NCI-H2029 treated with DMSO at 0.1 percent for 48 hours (cell line): ENCODE measurements at regions not wholly inside any gene's neighbourhood (a gene's known extent, or its start where the extent isn't known, plus 50 kb on each side); places are given as distances from the start of the nearest gene placed in this dataset.
"Not testable (repeated sequence)": the region's sequence is repeated elsewhere in the genome, so short reads cannot be mapped to it uniquely, and the experiment has no call there.

Experiments used
- DNase-seq: peaks from one replicate; lab custom pipeline; 2025; lab: John Stamatoyannopoulos, UW

- no peak for DNase-seq
Observed at GRCh38 chr4:130646886-130647285, 1550.9 kb downstream of the C4orf33 start.

DNA sequence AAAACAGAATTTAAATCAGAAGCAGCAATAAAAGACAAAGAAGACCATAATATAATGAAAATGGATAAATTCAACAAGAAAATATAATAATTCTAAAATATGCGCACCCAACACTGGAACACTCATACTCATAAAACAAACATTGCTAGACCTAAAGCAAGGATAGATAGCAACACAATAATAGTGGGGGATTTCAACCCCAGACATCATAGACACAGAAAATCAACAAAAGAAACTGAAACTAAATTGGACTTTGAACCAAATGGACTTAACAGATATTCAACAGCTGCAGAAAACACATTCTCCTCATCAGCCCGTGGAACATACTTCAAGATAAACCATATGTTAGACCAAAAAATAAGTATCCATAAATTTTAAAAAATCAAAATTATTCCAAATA lies 1552.6 kb downstream of the C4orf33 start:
- no peak for DNase-seq

DNA sequence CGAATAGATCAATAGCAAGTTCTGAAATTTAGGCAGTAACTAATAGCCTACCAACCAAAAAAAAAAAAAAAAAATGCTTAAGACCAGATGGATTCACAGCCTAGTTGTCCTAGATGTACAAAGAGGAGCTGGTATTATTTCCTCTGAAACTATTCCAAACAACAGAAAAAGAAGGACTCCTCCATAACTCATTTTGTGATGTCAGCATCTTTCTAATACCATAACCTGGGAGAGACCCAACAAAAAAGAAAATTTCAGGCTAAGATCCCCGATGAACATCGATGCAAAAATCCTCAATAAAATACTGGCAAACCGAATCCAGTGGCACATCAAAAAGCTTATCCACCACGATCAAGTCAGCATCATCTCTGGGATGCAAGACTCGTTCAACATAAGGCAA lies 1557.9 kb downstream of the C4orf33 start:
- no peak for DNase-seq

GRCh38 chr4:130659320-130659719 lies 1563.4 kb downstream of the C4orf33 start:
- DNase-seq = no peak

- no peak for DNase-seq
Observed at GRCh38 chr4:130668859-130669258, 1572.9 kb downstream of the C4orf33 start.

GRCh38 chr4:130675266-130675665 lies 1579.3 kb downstream of the C4orf33 start:
- no peak for DNase-seq

GRCh38 chr4:130689181-130689580 lies 1593.2 kb downstream of the C4orf33 start:
- no peak for DNase-seq

DNA sequence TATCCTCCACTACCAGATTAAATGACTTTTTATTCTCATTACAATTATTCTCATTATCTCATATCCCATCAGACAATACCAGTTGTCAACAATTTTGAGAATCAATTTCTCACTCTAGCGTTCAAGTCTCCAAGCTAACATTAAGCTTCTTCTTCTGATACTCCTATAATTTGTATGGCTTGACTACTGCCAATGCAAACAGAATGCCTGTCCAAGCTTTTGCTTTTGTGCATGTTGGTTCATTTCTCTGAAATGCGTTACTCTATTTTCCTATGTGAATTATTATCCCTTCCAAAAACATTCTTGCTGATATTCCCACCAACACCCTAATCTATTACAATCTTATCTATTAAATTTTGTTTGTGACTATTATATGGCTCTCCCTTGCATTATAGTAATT lies 1602.3 kb downstream of the C4orf33 start:
- DNase-seq = no peak

DNA sequence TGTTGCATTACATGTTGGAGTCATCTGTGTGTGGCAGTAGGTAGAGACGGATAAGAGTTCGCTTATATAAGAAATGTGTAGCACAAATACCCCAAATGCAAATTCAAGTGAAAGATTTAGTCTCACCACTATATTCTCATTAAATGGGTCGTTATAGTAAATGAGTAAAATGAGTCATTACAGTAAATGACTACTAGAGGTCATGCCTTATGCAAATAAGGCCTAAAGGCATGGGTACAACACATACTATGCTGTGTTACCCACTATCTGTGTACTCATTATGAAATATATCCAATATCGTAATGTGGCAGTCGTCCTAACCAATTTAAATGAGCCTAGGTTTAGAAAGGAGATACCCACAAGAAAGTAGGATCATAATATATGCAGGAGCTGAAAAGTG lies 1603.1 kb downstream of the C4orf33 start:
- no peak for DNase-seq

DNA sequence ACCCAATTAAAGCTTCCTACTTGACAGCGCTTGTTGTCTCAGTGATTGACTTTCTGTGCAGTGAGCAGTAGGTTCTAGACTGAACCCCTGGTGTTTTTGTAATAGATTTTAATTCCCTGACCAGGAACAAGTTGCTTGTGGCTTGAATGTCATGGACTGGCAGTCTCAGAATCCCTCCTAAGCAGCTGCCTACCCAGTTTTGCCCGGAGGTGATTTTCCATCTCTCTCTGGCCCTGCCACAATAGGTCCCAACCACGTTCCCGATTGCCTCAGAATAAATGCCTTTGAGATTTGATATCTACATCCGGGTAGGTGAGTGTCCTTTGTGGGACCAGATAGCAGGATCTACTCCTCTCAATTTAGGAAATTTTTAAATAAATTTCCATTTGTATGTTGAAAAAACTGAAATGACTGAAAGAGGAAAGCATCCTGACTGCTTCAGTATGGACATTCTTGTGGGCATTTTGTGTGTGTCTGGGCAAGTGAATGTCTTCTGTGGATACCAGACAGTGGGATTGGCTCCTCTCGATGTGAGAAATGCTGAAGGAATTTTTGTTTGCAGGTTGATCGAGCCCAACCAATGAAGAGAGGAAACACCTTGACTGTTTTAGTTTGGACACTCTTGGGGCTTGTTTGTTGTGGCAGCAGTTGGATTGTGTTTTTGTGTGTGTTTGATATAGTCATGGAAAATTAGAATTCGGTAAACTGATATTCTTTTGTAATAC lies 1607.4 kb downstream of the C4orf33 start:
- DNase-seq = no peak

- DNase-seq = no peak
Observed at GRCh38 chr4:130705023-130705422, 1609.1 kb downstream of the C4orf33 start.

DNA sequence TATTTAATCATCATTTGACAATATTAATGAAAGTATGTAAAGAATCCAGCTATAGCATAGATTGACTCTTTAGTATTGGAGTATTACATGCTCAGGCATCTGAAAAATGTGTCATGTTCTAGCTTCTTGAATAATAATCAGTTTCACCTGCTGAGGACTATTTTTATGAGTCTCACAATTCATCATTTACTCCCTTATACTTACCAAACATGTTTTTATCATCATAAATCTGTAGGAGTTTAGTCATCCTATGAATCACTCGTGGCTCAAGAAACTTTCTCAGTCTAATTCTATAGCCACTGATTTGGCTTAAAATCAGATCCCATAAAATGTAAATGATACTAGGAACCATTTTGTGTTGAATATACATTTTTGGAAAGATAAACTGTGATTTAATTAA lies 1616.1 kb downstream of the C4orf33 start:
- DNase-seq = no peak

DNA sequence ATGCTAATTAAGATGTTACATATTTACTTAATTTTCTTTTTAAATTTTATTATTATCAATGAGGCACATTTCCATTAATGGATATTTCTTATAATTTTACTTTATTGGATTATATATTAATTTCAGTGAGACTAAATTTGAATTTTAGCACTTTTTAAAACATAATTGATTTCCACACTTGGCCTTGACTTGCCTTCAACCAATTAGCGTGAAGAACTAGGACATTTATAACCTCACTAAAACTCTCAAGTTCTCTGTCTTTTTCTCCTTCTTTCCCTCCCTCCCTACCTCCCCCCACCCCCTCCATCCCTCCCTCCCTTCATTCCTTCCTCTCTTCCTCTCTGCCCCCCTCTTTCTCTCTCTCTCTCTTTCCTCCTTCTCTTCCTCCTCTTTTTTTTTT lies 1618.1 kb downstream of the C4orf33 start:
- no peak for DNase-seq

DNA sequence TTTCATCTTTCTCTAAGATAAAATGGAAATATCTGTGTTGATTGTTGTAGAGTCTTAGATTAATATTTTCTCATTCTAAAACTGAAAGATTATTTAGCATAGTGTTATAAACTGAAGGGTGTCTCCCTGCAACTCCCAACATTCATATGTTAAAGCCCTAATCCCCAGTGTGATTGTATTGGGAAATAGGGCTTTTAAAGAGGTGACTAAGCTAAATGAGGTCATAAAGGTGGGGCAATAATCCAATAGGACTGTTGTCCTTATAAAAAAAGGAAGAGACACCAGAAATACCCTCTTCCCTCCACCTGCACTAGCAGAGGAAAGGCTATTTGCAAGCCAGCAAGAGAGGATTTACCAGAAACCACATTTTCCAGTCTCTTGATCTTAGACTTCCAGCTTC lies 1626.4 kb downstream of the C4orf33 start:
- no peak for DNase-seq

DNA sequence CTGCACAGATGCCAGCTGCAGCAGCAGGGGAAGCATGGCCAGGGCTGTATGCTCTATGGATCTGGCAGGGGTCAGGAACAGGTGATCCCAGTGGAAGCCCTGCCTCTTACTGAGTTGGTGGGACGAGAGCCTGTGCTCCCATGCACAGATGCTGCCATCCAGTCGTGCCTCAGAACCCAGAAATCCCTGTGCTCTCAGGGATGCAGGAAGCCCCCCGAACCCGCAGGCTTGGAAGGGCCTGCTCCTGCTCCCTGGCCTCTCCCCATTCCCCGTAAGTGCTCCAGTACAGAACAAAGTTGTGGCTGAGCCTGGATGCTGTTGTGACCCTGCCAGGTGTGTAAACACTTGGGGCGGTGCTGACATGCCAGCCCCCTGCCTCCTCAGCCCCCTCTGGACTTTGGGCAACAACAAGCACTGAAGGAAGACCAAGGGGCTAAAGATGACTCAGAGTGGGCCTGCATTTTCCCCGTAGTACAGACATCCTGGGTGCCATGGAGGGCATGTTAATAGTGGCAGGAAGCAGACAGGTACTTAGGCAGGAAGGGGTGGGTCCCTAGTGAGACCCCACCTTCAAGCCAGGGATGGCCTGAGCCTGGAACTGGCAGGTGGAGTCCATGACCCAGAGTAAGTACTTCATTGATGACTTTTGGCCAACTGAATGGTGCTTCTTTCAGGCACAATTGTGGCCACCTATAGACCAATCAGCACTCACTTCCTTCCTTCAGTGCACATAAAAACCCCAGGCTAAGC lies 1640.7 kb downstream of the C4orf33 start:
- DNase-seq = no peak

GRCh38 chr4:130738233-130738632 lies 1642.3 kb downstream of the C4orf33 start:
- no peak for DNase-seq

- no peak for DNase-seq
Observed at GRCh38 chr4:130747842-130748241, 1651.9 kb downstream of the C4orf33 start.

- DNase-seq = no peak
Observed at GRCh38 chr4:130753926-130754325, 1658.0 kb downstream of the C4orf33 start.

GRCh38 chr4:130760246-130760645 lies 1664.3 kb downstream of the C4orf33 start:
- DNase-seq = no peak

GRCh38 chr4:130767384-130767783 lies 1671.4 kb downstream of the C4orf33 start:
- not testable (repeated sequence) for DNase-seq

GRCh38 chr4:130772966-130773365 lies 1677.0 kb downstream of the C4orf33 start:
- DNase-seq = not testable (repeated sequence)

GRCh38 chr4:130808492-130808891 lies 1712.5 kb downstream of the C4orf33 start:
- no peak for DNase-seq

DNA sequence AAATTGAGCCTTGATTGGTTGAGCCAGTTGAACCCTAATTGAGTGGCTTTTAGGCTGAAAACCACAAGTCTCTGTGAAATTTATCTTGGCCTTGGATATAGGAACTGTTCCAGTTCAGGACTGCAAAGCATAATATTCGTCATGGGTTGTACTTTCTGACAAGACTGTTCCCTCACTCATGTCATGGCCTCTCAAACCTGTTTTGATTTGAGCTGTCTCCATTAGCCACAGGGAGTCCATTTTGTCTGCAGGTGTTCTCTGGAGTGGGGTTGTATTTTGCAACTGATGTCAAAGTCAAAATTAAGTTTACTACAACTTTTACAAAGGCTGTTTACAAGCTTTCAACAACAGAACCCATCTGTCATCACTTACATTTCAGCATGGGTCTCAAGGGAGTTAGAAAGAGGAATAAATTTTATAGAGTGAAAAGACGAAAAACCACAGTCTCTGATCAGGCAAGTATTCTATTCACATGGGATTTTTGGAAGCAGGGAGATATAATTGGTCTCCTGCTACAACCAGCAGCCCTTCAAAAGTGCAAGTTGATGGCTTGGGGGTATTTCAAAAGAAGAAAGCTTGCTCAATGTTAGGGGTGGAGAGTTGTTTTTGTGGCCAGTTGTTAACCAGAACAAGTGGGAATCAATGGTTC lies 1716.3 kb downstream of the C4orf33 start:
- DNase-seq = no peak
